Ovary (tissue), 3 donors: ENCODE measurements at regions not wholly inside any gene's neighbourhood (a gene's known extent, or its start where the extent isn't known, plus 50 kb on each side); places are given as distances from the start of the nearest gene placed in this dataset.

Experiments
- EP300 ChIP-seq: sonication (generic); formaldehyde crosslinking; IDR thresholded peaks from one replicate; pipeline ENCODE4 v1.6.1; 2017; ENCODE audit warnings: antibody characterized with exemption
- POLR2A ChIP-seq: fragments of 450-650 bp; IDR thresholded peaks from one replicate; pipeline ENCODE4 v1.6.1; 2017; ENCODE audit warnings: antibody characterized with exemption, mild to moderate bottlenecking, moderate library complexity
- TF ChIP-seq, protein P1 (sequence below), 3 donors: fragments of 450-650 bp in 2 of 3; fragments of 200-600 bp in 1 of 3; IDR thresholded peaks; one replicate each; pipeline versions ENCODE4 v1.5.1 to v1.8.0; 2016 to 2022; ENCODE audit warnings: antibody characterized with exemption in 3 of 3, mild to moderate bottlenecking in 1 of 3
- donor health status: DM: no; HTN: no; CAD: no.

DNA sequence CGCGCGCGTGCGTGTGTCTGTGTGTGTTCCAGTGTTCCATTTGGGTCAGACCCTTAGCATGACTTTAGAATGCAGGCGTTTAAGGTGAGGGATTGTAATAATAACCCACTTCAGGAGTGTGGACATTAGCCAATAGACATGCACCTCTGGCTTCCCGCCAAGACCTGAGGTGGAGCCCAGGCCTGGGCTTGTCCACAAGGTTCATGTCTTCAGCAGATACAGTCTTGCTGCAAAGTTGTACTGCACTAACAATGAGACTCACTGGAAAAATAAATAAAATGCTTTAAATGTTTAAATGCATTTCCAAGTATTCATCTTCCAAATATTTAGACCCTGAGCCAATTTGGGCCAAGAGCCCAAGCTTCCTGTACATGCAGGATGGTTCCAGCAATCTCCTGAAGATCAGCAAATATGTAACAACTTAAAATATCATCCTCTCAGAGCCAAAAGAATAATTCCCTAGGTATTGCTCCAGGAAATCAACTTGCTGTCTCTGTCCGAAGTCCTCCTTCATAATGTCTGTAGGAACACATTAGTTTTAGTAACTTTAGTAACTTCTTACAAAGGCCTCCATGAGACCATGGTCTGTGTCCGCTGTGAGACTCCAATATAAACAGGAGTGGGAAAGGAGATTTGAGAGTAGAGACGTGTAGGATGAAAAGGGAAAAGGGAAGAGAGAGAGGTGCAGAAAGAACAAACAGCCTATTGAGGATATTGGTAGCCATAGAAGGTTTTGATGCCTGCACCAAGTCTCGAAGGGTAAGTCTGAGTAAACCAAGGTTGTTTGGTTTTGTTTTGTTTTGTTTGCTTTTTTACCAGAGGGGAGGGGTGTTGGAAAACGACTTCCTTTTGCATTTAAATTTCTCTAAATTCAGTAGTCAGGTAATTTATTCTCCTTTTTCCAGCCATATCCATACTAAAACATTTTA lies 98.5 kb upstream of the KLF3 start:
- TF ChIP-seq, protein P1, sequence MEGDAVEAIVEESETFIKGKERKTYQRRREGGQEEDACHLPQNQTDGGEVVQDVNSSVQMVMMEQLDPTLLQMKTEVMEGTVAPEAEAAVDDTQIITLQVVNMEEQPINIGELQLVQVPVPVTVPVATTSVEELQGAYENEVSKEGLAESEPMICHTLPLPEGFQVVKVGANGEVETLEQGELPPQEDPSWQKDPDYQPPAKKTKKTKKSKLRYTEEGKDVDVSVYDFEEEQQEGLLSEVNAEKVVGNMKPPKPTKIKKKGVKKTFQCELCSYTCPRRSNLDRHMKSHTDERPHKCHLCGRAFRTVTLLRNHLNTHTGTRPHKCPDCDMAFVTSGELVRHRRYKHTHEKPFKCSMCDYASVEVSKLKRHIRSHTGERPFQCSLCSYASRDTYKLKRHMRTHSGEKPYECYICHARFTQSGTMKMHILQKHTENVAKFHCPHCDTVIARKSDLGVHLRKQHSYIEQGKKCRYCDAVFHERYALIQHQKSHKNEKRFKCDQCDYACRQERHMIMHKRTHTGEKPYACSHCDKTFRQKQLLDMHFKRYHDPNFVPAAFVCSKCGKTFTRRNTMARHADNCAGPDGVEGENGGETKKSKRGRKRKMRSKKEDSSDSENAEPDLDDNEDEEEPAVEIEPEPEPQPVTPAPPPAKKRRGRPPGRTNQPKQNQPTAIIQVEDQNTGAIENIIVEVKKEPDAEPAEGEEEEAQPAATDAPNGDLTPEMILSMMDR (IDR thresholded peaks at IDR 0.05): no peak
- TF ChIP-seq EP300 (no peak), POLR2A (no peak)
